Suprapubic skin (tissue), 3 donors: ENCODE measurements at regions not wholly inside any gene's neighbourhood (a gene's known extent, or its start where the extent isn't known, plus 50 kb on each side); places are given as distances from the start of the nearest gene placed in this dataset.

Experiments
- POLR2A ChIP-seq, 2 donors: fragments of 450-650 bp; IDR thresholded peaks; one replicate each; pipeline ENCODE4 v1.6.1; 2017; ENCODE audit warnings: antibody characterized with exemption in 2 of 2, mild to moderate bottlenecking in 2 of 2, moderate library complexity in 2 of 2
- TF ChIP-seq, protein P1 (sequence below), 2 donors: fragments of 200-600 bp in 1 of 2; fragments of 450-650 bp in 1 of 2; sonication (generic) in 1 of 2; IDR thresholded peaks; one replicate each; pipeline ENCODE4 v1.5.1; 2016 to 2019; ENCODE audit warnings: antibody characterized with exemption in 2 of 2, mild to moderate bottlenecking in 1 of 2, moderate library complexity in 1 of 2

DNA sequence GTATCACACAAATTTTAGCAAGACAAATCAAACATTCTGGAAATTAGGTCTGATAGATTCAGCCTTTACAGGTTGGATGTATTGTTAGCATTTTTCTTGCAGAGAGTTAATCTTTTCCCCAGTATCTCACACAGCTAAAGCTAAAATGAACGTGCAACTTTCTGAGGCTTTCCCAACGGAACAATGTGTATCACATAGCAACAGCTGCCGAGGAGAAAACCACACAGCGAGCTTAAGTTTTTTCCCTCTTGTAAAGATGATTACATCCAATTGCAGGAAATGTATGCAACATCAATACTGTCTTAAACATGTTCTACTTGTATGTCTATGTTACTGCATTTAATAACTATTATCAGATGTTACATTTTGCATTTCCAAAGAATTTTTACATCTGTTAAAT, 182.2 kb downstream of the CCDC59 start:
- TF ChIP-seq POLR2A (IDR thresholded peaks at IDR 0.05): no peak
- TF ChIP-seq, protein P1, sequence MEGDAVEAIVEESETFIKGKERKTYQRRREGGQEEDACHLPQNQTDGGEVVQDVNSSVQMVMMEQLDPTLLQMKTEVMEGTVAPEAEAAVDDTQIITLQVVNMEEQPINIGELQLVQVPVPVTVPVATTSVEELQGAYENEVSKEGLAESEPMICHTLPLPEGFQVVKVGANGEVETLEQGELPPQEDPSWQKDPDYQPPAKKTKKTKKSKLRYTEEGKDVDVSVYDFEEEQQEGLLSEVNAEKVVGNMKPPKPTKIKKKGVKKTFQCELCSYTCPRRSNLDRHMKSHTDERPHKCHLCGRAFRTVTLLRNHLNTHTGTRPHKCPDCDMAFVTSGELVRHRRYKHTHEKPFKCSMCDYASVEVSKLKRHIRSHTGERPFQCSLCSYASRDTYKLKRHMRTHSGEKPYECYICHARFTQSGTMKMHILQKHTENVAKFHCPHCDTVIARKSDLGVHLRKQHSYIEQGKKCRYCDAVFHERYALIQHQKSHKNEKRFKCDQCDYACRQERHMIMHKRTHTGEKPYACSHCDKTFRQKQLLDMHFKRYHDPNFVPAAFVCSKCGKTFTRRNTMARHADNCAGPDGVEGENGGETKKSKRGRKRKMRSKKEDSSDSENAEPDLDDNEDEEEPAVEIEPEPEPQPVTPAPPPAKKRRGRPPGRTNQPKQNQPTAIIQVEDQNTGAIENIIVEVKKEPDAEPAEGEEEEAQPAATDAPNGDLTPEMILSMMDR (IDR thresholded peaks at IDR 0.05): no peak
